Activated T-cell treated with anti-CD3 and anti-CD28 coated beads, Interleukin-2, amount 50 U/mL, for 24 hours (primary cell): ENCODE measurements at regions not wholly inside any gene's neighbourhood (a gene's known extent, or its start where the extent isn't known, plus 50 kb on each side); places are given as distances from the start of the nearest gene placed in this dataset.

Experiments used
- DNase-seq: peaks from one replicate; pipeline ENCODE4 v3.0.0-alpha.2; 2020
- H3K27ac Mint-ChIP-seq: 2 replicates; pipeline ENCODE4 v1.8.0; 2020; ENCODE audit warnings: mild to moderate bottlenecking, mixed read lengths
- H3K27me3 Mint-ChIP-seq: 2 replicates; pipeline ENCODE4 v1.8.0; 2020; ENCODE audit warnings: mixed read lengths
- H3K36me3 Mint-ChIP-seq: 2 replicates; pipeline ENCODE4 v1.8.0; 2020; ENCODE audit warnings: low read depth, mixed read lengths
- H3K4me1 Mint-ChIP-seq: 2 replicates; pipeline ENCODE4 v1.8.0; 2020; ENCODE audit warnings: low read depth, mixed read lengths
- H3K4me3 Mint-ChIP-seq: 2 replicates; pipeline ENCODE4 v1.8.0; 2020; ENCODE audit warnings: mild to moderate bottlenecking, moderate library complexity, mixed read lengths
- H3K9me3 Mint-ChIP-seq: 2 replicates; pipeline ENCODE4 v1.8.0; 2020; ENCODE audit warnings: mixed read lengths

GRCh38 chr3:106210923-106211322, 342.1 kb upstream of the CBLB start:
- peak overlapping the region; percentile 93 for H3K27ac Mint-ChIP-seq
- H3K4me3 Mint-ChIP-seq = peak overlapping the region; percentile 0
- peaks cover 4% of the 10 kb centered on the region for H3K36me3 Mint-ChIP-seq
- no peak for DNase-seq
- no peaks in the 10 kb centered on the region for H3K27me3 Mint-ChIP-seq
- H3K9me3 Mint-ChIP-seq = peaks cover 4% of the 10 kb centered on the region
- H3K4me1 Mint-ChIP-seq = peaks cover 74% of the 10 kb centered on the region

DNA sequence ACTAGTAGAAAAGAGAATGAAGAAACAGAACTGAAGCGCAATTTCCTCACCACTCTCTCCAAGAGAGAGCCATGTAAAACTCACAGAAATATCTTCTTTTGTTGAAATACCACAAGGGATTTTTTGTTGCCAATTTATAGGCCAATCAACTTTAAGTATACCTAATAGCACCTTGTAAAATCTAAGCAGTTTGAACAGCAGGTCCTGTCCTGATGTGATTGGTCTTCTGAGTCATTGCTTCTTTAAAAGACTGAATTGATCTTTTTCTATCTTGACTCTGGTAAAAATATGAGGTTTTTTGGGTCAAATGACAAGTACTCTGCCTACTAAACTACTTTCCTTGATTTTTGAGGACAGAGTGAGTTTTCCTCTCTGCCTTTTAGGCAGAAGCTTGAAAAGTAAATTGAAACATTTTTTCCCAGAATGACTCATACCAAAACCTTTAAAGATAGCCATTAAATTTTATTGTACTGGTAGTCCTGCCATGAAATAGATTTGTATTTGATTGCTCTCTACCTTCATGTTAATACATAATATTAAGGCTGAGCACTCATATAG, 343.9 kb upstream of the CBLB start:
- no peak overlapping the region for H3K4me3 Mint-ChIP-seq
- peaks cover 9% of the 10 kb centered on the region for H3K9me3 Mint-ChIP-seq
- peak overlapping the region; percentile 55 for H3K27ac Mint-ChIP-seq
- H3K36me3 Mint-ChIP-seq = peaks cover 8% of the 10 kb centered on the region
- DNase-seq = no peak
- peaks cover 71% of the 10 kb centered on the region for H3K4me1 Mint-ChIP-seq
- no peaks in the 10 kb centered on the region for H3K27me3 Mint-ChIP-seq

DNA sequence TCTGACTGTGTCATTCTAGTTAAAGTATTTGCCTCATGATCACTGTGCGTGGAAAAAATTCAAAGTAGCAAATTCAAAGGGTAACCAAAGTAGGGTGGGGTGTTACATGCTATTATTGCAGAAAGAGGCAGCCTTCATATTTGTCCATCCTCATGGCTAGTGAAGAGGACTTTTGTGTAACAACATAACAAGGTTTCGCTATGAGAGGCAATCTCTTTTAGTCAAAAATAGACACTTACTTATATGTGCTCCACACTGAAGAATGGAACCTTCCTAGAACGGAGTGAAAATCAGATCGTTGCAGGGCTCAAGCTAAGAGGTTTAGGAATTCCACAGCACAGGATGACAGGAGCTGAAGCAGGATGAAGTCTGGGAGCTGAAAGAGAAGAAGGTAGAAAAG, 345.1 kb upstream of the CBLB start:
- no peak for DNase-seq
- Mint-ChIP-seq H3K4me1 (peaks cover 71% of the 10 kb centered on the region), H3K27me3 (no peaks in the 10 kb centered on the region), H3K9me3 (peaks cover 16% of the 10 kb centered on the region), H3K27ac (peak overlapping the region; percentile 83), H3K4me3 (peak overlapping the region; percentile 13), H3K36me3 (peaks cover 14% of the 10 kb centered on the region)

DNA sequence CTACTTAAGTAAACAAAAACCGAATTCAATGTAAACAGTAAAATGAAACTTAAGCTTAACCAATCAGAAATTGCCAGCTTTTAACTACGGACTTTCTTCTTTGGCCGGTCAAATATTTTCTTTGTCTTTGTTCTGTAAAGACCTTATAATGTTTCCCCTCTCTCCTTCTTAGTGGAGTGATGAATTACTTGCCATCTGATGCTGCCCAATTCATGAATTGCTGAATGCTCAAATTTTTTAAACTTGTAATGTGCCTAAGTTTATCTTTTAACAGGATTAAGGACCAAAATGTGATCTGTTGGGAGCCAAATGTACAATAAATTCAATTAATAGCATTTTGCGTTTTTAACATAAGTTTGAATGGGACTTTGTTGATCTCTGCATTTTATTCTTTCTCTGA, 345.8 kb upstream of the CBLB start:
- peaks cover 19% of the 10 kb centered on the region for H3K36me3 Mint-ChIP-seq
- H3K4me3 Mint-ChIP-seq = peak overlapping the region; percentile 5
- no peak for DNase-seq
- H3K27ac Mint-ChIP-seq = peak overlapping the region; percentile 78
- H3K27me3 Mint-ChIP-seq = no peaks in the 10 kb centered on the region
- peaks cover 67% of the 10 kb centered on the region for H3K4me1 Mint-ChIP-seq
- H3K9me3 Mint-ChIP-seq = peaks cover 20% of the 10 kb centered on the region

DNA sequence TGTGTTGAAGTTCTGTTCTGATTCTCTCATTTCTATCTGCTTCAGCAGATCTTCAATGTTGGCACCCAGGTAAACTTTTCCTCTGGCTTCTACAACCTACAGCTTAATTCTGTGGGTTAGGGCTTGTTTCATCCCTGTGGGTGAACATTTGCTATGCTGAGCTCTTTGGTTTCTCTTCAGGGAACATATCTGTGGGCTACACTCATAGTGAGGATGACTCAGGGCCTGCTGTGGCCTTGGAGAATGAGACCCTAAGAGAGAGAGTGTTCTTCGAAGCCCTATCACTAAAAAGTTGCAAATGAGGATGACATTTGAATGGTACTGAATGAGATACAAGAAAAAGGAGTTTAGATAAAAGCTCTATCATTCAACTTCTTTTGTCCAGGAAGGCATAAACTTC, 346.2 kb upstream of the CBLB start:
- H3K27me3 Mint-ChIP-seq = no peaks in the 10 kb centered on the region
- H3K27ac Mint-ChIP-seq = peak overlapping the region; percentile 78
- peaks cover 65% of the 10 kb centered on the region for H3K4me1 Mint-ChIP-seq
- no peak for DNase-seq
- peaks cover 23% of the 10 kb centered on the region for H3K9me3 Mint-ChIP-seq
- H3K4me3 Mint-ChIP-seq = peak overlapping the region; percentile 41
- H3K36me3 Mint-ChIP-seq = peaks cover 23% of the 10 kb centered on the region

DNA sequence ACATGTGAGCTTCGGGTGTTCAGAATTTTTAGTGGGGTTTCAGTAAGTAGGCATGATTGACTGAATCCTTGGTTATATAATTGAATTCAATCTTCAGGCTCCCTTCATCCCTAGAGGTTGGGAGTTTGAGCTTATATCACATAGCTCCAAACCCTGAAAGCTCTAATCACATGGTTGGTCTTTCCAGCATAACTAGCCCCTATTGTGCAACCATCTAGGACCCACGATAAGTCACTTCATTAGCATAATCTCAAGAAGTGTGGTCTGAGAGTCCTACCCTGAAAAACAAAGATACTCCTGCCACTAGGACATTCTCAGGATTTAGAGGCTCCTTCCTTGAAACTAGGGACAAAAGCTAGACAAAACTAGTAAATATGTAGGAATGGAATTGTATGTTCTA, 348.9 kb upstream of the CBLB start:
- Mint-ChIP-seq H3K36me3 (peaks cover 46% of the 10 kb centered on the region), H3K27ac (peak overlapping the region; percentile 20), H3K4me3 (no peak overlapping the region), H3K4me1 (peaks cover 52% of the 10 kb centered on the region), H3K27me3 (no peaks in the 10 kb centered on the region), H3K9me3 (peaks cover 44% of the 10 kb centered on the region)
- DNase-seq = no peak

GRCh38 chr3:106227068-106227467, 358.3 kb upstream of the CBLB start:
- Mint-ChIP-seq H3K4me3 (no peak overlapping the region), H3K27ac (no peak overlapping the region), H3K4me1 (peaks cover 38% of the 10 kb centered on the region), H3K9me3 (peaks cover 22% of the 10 kb centered on the region), H3K27me3 (no peaks in the 10 kb centered on the region), H3K36me3 (peaks cover 21% of the 10 kb centered on the region)
- no peak for DNase-seq

GRCh38 chr3:106228271-106228670, 359.5 kb upstream of the CBLB start:
- Mint-ChIP-seq H3K36me3 (peaks cover 16% of the 10 kb centered on the region), H3K4me1 (peaks cover 49% of the 10 kb centered on the region), H3K27ac (peak overlapping the region; percentile 61), H3K27me3 (no peaks in the 10 kb centered on the region), H3K4me3 (no peak overlapping the region), H3K9me3 (peaks cover 17% of the 10 kb centered on the region)
- DNase-seq = no peak

- Mint-ChIP-seq H3K36me3 (peaks cover 12% of the 10 kb centered on the region), H3K4me1 (peaks cover 51% of the 10 kb centered on the region), H3K27me3 (no peaks in the 10 kb centered on the region), H3K4me3 (no peak overlapping the region), H3K9me3 (peaks cover 12% of the 10 kb centered on the region), H3K27ac (peak overlapping the region; percentile 22)
- DNase-seq = no peak
Observed at GRCh38 chr3:106229495-106230278, 360.9 kb upstream of the CBLB start.

- Mint-ChIP-seq H3K9me3 (peaks cover 12% of the 10 kb centered on the region), H3K4me1 (peaks cover 52% of the 10 kb centered on the region), H3K4me3 (peak overlapping the region; percentile 26), H3K36me3 (peaks cover 12% of the 10 kb centered on the region), H3K27ac (peak overlapping the region; percentile 92), H3K27me3 (no peaks in the 10 kb centered on the region)
- no peak for DNase-seq
Observed at GRCh38 chr3:106231086-106231485, 362.3 kb upstream of the CBLB start.

GRCh38 chr3:106232956-106233355, 364.1 kb upstream of the CBLB start:
- H3K36me3 Mint-ChIP-seq = peaks cover 4% of the 10 kb centered on the region
- DNase-seq = no peak
- peaks cover 42% of the 10 kb centered on the region for H3K4me1 Mint-ChIP-seq
- no peak overlapping the region for H3K27ac Mint-ChIP-seq
- H3K4me3 Mint-ChIP-seq = no peak overlapping the region
- H3K27me3 Mint-ChIP-seq = no peaks in the 10 kb centered on the region
- H3K9me3 Mint-ChIP-seq = peaks cover 8% of the 10 kb centered on the region

GRCh38 chr3:106239195-106239697, 370.4 kb upstream of the CBLB start:
- H3K4me3 Mint-ChIP-seq = no peak overlapping the region
- H3K27ac Mint-ChIP-seq = no peak overlapping the region
- H3K9me3 Mint-ChIP-seq = peaks cover 4% of the 10 kb centered on the region
- no peak for DNase-seq
- peaks cover 8% of the 10 kb centered on the region for H3K4me1 Mint-ChIP-seq
- no peaks in the 10 kb centered on the region for H3K36me3 Mint-ChIP-seq
- H3K27me3 Mint-ChIP-seq = no peaks in the 10 kb centered on the region

GRCh38 chr3:106241593-106241992, 372.8 kb upstream of the CBLB start:
- no peak for DNase-seq
- H3K27me3 Mint-ChIP-seq = no peaks in the 10 kb centered on the region
- peaks cover 4% of the 10 kb centered on the region for H3K9me3 Mint-ChIP-seq
- H3K36me3 Mint-ChIP-seq = no peaks in the 10 kb centered on the region
- H3K4me3 Mint-ChIP-seq = no peak overlapping the region
- H3K27ac Mint-ChIP-seq = no peak overlapping the region
- peaks cover 6% of the 10 kb centered on the region for H3K4me1 Mint-ChIP-seq

- Mint-ChIP-seq H3K4me1 (peaks cover 6% of the 10 kb centered on the region), H3K4me3 (no peak overlapping the region), H3K27ac (no peak overlapping the region), H3K9me3 (no peaks in the 10 kb centered on the region), H3K27me3 (no peaks in the 10 kb centered on the region), H3K36me3 (no peaks in the 10 kb centered on the region)
- DNase-seq = no peak
Observed at GRCh38 chr3:106242781-106243180, 374.0 kb upstream of the CBLB start.

DNA sequence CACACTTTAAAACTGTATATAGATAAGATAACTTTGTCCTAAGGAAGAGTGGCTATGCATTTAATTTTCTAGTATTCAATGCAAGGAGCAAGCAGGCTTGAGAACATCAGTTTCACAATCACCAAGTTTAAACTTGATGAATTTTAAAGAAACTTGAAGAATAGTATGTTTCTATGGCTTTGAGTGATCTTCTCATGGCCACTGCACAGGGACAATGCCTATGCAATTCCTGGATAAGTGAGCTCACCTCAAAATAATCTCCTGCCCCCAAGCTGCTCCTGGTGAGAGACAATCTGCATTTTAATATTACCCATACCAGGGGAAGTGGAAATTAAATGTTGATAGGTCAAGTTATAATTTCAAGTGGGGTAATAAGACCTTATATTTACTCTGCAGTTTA, 376.6 kb upstream of the CBLB start:
- Mint-ChIP-seq H3K27ac (no peak overlapping the region), H3K4me1 (peaks cover 14% of the 10 kb centered on the region), H3K36me3 (no peaks in the 10 kb centered on the region), H3K4me3 (no peak overlapping the region), H3K9me3 (no peaks in the 10 kb centered on the region), H3K27me3 (no peaks in the 10 kb centered on the region)
- DNase-seq = no peak
